Body of pancreas (tissue), 4 donors: ENCODE measurements at regions not wholly inside any gene's neighbourhood (a gene's known extent, or its start where the extent isn't known, plus 50 kb on each side); places are given as distances from the start of the nearest gene placed in this dataset.

ENCODE experiments used
- ATAC-seq: fragments of 150-250 bp; one replicate; pipeline ENCODE4 v1.9.1; 2016
- DNase-seq, 4 donors: peaks; one replicate each; pipeline ENCODE4 v3.0.0-alpha.2; 2019
- H3K27ac ChIP-seq, 4 donors: fragments of 200-600 bp; sonication (generic); 1 replicate in 3 of 4; 2 replicates in 1 of 4; pipeline versions ENCODE4 v1.5.1 to v1.6.1; 2016 to 2019; ENCODE audit warnings: mild to moderate bottlenecking in 1 of 4, mixed read lengths in 1 of 4, moderate library complexity in 1 of 4
- H3K27me3 ChIP-seq, 2 donors: fragments of 200-600 bp; sonication (generic); one replicate each; pipeline ENCODE4 v1.6.0; 2016; ENCODE audit warnings: mild to moderate bottlenecking in 1 of 2
- H3K36me3 ChIP-seq, 2 donors: fragments of 200-600 bp; sonication (generic); replicated peaks in 1 of 2; 2 replicates each; pipeline ENCODE4 v1.5.1; 2016; ENCODE audit warnings: low read depth in 2 of 2; ENCODE audit not compliant: insufficient read depth in 1 of 2
- H3K4me1 ChIP-seq: fragments of 200-600 bp; sonication (generic); one replicate; pipeline ENCODE4 v1.6.0; 2016
- H3K4me3 ChIP-seq, 2 donors: fragments of 200-600 bp; sonication (generic); 1 replicate in 1 of 2; 2 replicates in 1 of 2; pipeline ENCODE4 v1.5.1; 2016 to 2019
- H3K9me3 ChIP-seq, 3 donors: fragments of 200-600 bp; sonication (generic); 1 replicate in 2 of 3; 2 replicates in 1 of 3; pipeline ENCODE4 v1.5.1; 2016
- CTCF ChIP-seq, 7 experiments: fragments of 450-650 bp in 4 of 7; fragments of 200-600 bp in 3 of 7; sonication (generic) in 3 of 7; IDR thresholded peaks; one replicate each; pipeline ENCODE4 v1.5.1; 2016 to 2019; ENCODE audit warnings: antibody characterized with exemption in 7 of 7
- POLR2A ChIP-seq, 3 donors: fragments of 450-650 bp; IDR thresholded peaks; one replicate each; pipeline ENCODE4 v1.6.1; 2016; ENCODE audit warnings: antibody characterized with exemption in 3 of 3, mild to moderate bottlenecking in 2 of 3
- WGBS, 2 donors: methylation state at CpG; one replicate each; pipeline ENCODE4 v1.1.5; 2017; 5-methylcytosine and 5-hydroxymethylcytosine counted together
- intact Hi-C: fragments of 100-400 bp; cut with DNase I; formaldehyde crosslinking; loops from one replicate; pipeline ENCODE4 v1.15.1; 2023

DNA sequence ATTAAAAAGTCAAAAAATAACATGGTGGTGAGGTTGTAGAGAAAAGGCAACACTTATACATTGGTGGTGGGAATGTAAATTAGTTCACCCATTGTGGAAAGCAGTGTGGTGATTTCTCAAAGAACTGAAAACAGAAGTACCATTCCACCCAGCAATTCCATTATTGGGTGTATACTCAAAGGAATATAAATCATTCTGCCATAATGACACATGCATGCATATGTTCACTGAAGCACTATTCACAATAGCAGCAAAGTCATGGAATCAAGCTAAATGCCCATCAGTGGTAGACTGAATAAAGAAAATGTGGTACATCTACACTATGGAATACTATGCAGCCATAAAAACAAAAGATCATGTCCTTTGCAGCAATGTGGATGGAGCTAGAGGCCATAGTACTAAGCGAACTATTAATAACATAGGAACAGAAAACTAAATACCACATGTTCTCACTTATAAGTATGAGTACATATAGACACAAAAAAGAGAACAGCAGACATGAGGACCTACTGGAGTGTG lies 66.1 kb upstream of the MKLN1 start:
- no peak for DNase-seq
- Histone ChIP-seq H3K27ac (no peak overlapping the region), H3K4me1 (no peaks in the 10 kb centered on the region), H3K27me3 (no peaks in the 10 kb centered on the region), H3K36me3 (no peaks in the 10 kb centered on the region), H3K4me3 (no peak overlapping the region), H3K9me3 (no peaks in the 10 kb centered on the region)
- ATAC-seq = no peak
- TF ChIP-seq POLR2A (IDR thresholded peaks at IDR 0.05) (no peak), CTCF (IDR thresholded peaks at IDR 0.05) (no peak)
- 94 to 100% methylated on average over 1 of the region's 1 CpG for WGBS, 2 donors
- intact Hi-C loops = no loop called here

GRCh38 chr7:131265227-131265626 lies 62.4 kb upstream of the MKLN1 start:
- 75 to 90% methylated on average over 4 of the region's 4 CpGs for WGBS, 2 donors
- no peaks in the 10 kb centered on the region for H3K27me3 ChIP-seq
- H3K9me3 ChIP-seq = no peaks in the 10 kb centered on the region
- no peak overlapping the region for H3K27ac ChIP-seq
- H3K4me3 ChIP-seq = no peak overlapping the region
- DNase-seq (no peak), ATAC-seq (no peak)
- no peaks in the 10 kb centered on the region for H3K4me1 ChIP-seq
- intact Hi-C loops = no loop called here
- no peak for TF ChIP-seq CTCF (IDR thresholded peaks at IDR 0.05)
- no peak for TF ChIP-seq POLR2A (IDR thresholded peaks at IDR 0.05)
- no peaks in the 10 kb centered on the region for H3K36me3 ChIP-seq

- no peak for ATAC-seq
- intact Hi-C loops = no loop called here
- H3K27ac ChIP-seq = no peak overlapping the region
- no peaks in the 10 kb centered on the region for H3K4me1 ChIP-seq
- TF ChIP-seq POLR2A (IDR thresholded peaks at IDR 0.05) = no peak
- no peak for TF ChIP-seq CTCF (IDR thresholded peaks at IDR 0.05)
- no peak overlapping the region for H3K4me3 ChIP-seq
- no peaks in the 10 kb centered on the region for H3K9me3 ChIP-seq
- WGBS, 2 donors = 79 to 95% methylated on average over 1 of the region's 1 CpG
- no peak for DNase-seq
- H3K36me3 ChIP-seq = no peaks in the 10 kb centered on the region
- H3K27me3 ChIP-seq = no peaks in the 10 kb centered on the region
These were observed 60.0 kb upstream of the MKLN1 start for GRCh38 chr7:131267631-131268030.

- no peak for DNase-seq
- ATAC-seq = no peak
- H3K27ac ChIP-seq = no peak overlapping the region
- H3K27me3 ChIP-seq = no peaks in the 10 kb centered on the region
- H3K36me3 ChIP-seq = no peaks in the 10 kb centered on the region
- TF ChIP-seq POLR2A (IDR thresholded peaks at IDR 0.05) (no peak), CTCF (IDR thresholded peaks at IDR 0.05) (no peak)
- intact Hi-C loops = no loop called here
- no peak overlapping the region for H3K4me3 ChIP-seq
- H3K9me3 ChIP-seq = no peaks in the 10 kb centered on the region
- WGBS, 2 donors = 93 to 94% methylated on average over 2 of the region's 2 CpGs
- H3K4me1 ChIP-seq = no peaks in the 10 kb centered on the region
These were observed 58.8 kb upstream of the MKLN1 start for GRCh38 chr7:131268906-131269305.

DNA sequence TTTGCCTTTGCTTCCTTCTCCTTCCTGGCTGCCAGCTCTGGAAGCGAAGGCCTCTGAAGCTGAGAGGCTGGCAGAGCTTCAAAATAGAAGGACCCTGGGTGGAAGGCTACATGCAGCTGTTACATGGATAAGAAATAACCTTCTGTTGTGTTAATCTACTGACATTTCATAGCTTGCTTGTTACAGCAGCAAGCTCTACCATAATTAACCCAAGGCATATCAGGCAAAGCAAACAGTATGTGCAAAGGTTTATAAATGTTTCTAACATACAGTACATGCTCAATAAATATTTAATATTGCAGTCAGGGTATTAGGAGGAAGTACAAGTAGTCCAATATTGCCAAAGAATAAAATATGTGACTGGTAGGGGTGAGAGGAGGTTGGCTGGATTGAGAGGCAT lies 55.6 kb upstream of the MKLN1 start:
- ATAC-seq = no peak
- Histone ChIP-seq H3K27me3 (no peaks in the 10 kb centered on the region), H3K9me3 (no peaks in the 10 kb centered on the region), H3K36me3 (no peaks in the 10 kb centered on the region), H3K4me1 (no peaks in the 10 kb centered on the region), H3K4me3 (no peak overlapping the region), H3K27ac (no peak overlapping the region)
- intact Hi-C loops = no loop called here
- WGBS, 2 donors = 90 to 100% methylated on average over 1 of the region's 1 CpG
- DNase-seq = no peak
- TF ChIP-seq CTCF (IDR thresholded peaks at IDR 0.05) = no peak
